Fibroblast of villous mesenchyme (primary cell): ENCODE measurements at regions not wholly inside any gene's neighbourhood (a gene's known extent, or its start where the extent isn't known, plus 50 kb on each side); places are given as distances from the start of the nearest gene placed in this dataset.

Source experiments
- DNase-seq: peaks from one replicate; pipeline ENCODE4 v3.0.0-alpha.2; 2010; ENCODE audit warnings: low read depth
- H3K4me3 ChIP-seq: 2 replicates; pipeline ENCODE4 v1.5.1; 2011; ENCODE audit warnings: low read depth, mild to moderate bottlenecking, low read length
- CTCF ChIP-seq: IDR thresholded peaks from 2 replicates; pipeline ENCODE4 v1.5.1; 2012; ENCODE audit warnings: low read depth, mild to moderate bottlenecking, low read length; ENCODE audit not compliant: insufficient read depth

GRCh38 chr21:32842146-32842545, 70.6 kb upstream of the PAXBP1 start:
- no peak for DNase-seq
- no peak for TF ChIP-seq CTCF
- H3K4me3 ChIP-seq = no peak overlapping the region

- no peak overlapping the region for H3K4me3 ChIP-seq
- no peak for TF ChIP-seq CTCF
- DNase-seq = no peak
Measured at GRCh38 chr21:32843561-32843960, 72.0 kb upstream of the PAXBP1 start.

GRCh38 chr21:32844076-32844475, 72.5 kb upstream of the PAXBP1 start:
- TF ChIP-seq CTCF = no peak
- H3K4me3 ChIP-seq = no peak overlapping the region
- DNase-seq = no peak

- H3K4me3 ChIP-seq = no peak overlapping the region
- TF ChIP-seq CTCF = no peak
- peak; percentile 47 for DNase-seq
Measured at GRCh38 chr21:32844653-32845436, 73.3 kb upstream of the PAXBP1 start.

GRCh38 chr21:32858628-32859027, 87.1 kb upstream of the PAXBP1 start:
- H3K4me3 ChIP-seq = no peak overlapping the region
- no peak for TF ChIP-seq CTCF
- DNase-seq = no peak

- no peak overlapping the region for H3K4me3 ChIP-seq
- DNase-seq = no peak
- TF ChIP-seq CTCF = no peak
Measured at GRCh38 chr21:32860399-32860798, 88.8 kb upstream of the PAXBP1 start.

- DNase-seq = peak; percentile 60
- no peak overlapping the region for H3K4me3 ChIP-seq
- no peak for TF ChIP-seq CTCF
Measured at GRCh38 chr21:32861866-32862265, 90.3 kb upstream of the PAXBP1 start.
